Vagina (tissue), 2 donors: ENCODE measurements at regions not wholly inside any gene's neighbourhood (a gene's known extent, or its start where the extent isn't known, plus 50 kb on each side); places are given as distances from the start of the nearest gene placed in this dataset.

Experiments used
- POLR2A ChIP-seq, 2 donors: fragments of 450-650 bp; IDR thresholded peaks; one replicate each; pipeline ENCODE4 v1.6.1; 2017; ENCODE audit warnings: antibody characterized with exemption in 2 of 2, mild to moderate bottlenecking in 2 of 2, moderate library complexity in 2 of 2
- POLR2AphosphoS5 ChIP-seq, 2 donors: sonication (generic); formaldehyde crosslinking; IDR thresholded peaks; one replicate each; pipeline ENCODE4 v1.9.0; 2017; ENCODE audit warnings: antibody characterized with exemption in 2 of 2, mild to moderate bottlenecking in 2 of 2, low read depth in 1 of 2; ENCODE audit not compliant: insufficient read depth in 1 of 2
- TF ChIP-seq, protein P1 (sequence below), 3 experiments: fragments of 450-650 bp in 2 of 3; fragments of 200-600 bp in 1 of 3; sonication (generic) in 1 of 3; IDR thresholded peaks; one replicate each; pipeline ENCODE4 v1.5.1; 2017 to 2019; ENCODE audit warnings: antibody characterized with exemption in 3 of 3, mild to moderate bottlenecking in 2 of 3, moderate library complexity in 2 of 3

GRCh38 chr20:23206061-23206460 is 119.9 kb upstream of the CD93 start:
- TF ChIP-seq, protein P1, sequence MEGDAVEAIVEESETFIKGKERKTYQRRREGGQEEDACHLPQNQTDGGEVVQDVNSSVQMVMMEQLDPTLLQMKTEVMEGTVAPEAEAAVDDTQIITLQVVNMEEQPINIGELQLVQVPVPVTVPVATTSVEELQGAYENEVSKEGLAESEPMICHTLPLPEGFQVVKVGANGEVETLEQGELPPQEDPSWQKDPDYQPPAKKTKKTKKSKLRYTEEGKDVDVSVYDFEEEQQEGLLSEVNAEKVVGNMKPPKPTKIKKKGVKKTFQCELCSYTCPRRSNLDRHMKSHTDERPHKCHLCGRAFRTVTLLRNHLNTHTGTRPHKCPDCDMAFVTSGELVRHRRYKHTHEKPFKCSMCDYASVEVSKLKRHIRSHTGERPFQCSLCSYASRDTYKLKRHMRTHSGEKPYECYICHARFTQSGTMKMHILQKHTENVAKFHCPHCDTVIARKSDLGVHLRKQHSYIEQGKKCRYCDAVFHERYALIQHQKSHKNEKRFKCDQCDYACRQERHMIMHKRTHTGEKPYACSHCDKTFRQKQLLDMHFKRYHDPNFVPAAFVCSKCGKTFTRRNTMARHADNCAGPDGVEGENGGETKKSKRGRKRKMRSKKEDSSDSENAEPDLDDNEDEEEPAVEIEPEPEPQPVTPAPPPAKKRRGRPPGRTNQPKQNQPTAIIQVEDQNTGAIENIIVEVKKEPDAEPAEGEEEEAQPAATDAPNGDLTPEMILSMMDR (IDR thresholded peaks at IDR 0.05) = no peak
- TF ChIP-seq POLR2A (IDR thresholded peaks at IDR 0.05) (no peak), POLR2AphosphoS5 (IDR thresholded peaks at IDR 0.05; ENCODE audit: insufficient read depth in 1 of 2, low read depth in 1 of 2) (no peak)
